Breast epithelium (tissue), 3 donors: ENCODE measurements at regions not wholly inside any gene's neighbourhood (a gene's known extent, or its start where the extent isn't known, plus 50 kb on each side); places are given as distances from the start of the nearest gene placed in this dataset.

Source experiments
- POLR2A ChIP-seq: fragments of 450-650 bp; IDR thresholded peaks from one replicate; pipeline ENCODE4 v1.6.1; 2016; ENCODE audit warnings: antibody characterized with exemption, mild to moderate bottlenecking, moderate library complexity
- TF ChIP-seq, protein P1 (sequence below), 3 donors: fragments of 450-650 bp; IDR thresholded peaks; one replicate each; pipeline ENCODE4 v1.5.1; 2016 to 2017; ENCODE audit warnings: antibody characterized with exemption in 3 of 3, mild to moderate bottlenecking in 3 of 3, moderate library complexity in 3 of 3

DNA sequence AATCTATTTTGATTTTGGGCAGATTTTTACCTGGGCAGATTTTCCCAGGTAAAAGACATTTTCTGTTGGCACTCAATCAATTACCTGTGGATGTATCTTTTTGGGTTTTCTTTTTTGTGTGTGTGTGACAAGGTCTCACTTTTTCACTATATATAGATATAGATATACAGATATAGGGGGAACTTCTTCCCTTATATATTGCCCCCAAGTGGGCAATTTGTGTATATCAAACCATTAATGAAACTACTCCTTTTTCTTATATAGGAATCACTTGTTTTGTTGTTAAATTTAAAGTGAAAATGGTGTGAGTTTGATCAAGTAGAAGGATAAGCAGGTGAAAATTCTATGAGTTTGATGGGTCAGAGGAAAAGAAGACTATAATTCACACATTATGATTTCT, 1054.9 kb downstream of the NLGN4Y start:
- TF ChIP-seq, protein P1, sequence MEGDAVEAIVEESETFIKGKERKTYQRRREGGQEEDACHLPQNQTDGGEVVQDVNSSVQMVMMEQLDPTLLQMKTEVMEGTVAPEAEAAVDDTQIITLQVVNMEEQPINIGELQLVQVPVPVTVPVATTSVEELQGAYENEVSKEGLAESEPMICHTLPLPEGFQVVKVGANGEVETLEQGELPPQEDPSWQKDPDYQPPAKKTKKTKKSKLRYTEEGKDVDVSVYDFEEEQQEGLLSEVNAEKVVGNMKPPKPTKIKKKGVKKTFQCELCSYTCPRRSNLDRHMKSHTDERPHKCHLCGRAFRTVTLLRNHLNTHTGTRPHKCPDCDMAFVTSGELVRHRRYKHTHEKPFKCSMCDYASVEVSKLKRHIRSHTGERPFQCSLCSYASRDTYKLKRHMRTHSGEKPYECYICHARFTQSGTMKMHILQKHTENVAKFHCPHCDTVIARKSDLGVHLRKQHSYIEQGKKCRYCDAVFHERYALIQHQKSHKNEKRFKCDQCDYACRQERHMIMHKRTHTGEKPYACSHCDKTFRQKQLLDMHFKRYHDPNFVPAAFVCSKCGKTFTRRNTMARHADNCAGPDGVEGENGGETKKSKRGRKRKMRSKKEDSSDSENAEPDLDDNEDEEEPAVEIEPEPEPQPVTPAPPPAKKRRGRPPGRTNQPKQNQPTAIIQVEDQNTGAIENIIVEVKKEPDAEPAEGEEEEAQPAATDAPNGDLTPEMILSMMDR (IDR thresholded peaks at IDR 0.05) = no peak
- no peak for TF ChIP-seq POLR2A
